Heart left ventricle (tissue), 13 donors: ENCODE measurements at regions not wholly inside any gene's neighbourhood (a gene's known extent, or its start where the extent isn't known, plus 50 kb on each side); places are given as distances from the start of the nearest gene placed in this dataset.

ENCODE experiments used
- POLR2A ChIP-seq, 2 donors: fragments of 450-650 bp; IDR thresholded peaks; one replicate each; pipeline ENCODE4 v1.6.1; 2017; ENCODE audit warnings: antibody characterized with exemption in 2 of 2, mild to moderate bottlenecking in 2 of 2, moderate library complexity in 2 of 2
- TF ChIP-seq, protein P1 (sequence below), 12 donors: fragments of 200-600 bp; sonication (generic) in 4 of 12; IDR thresholded peaks; one replicate each; pipeline versions ENCODE4 v1.5.0 to v1.8.0; 2018 to 2022; ENCODE audit warnings: antibody characterized with exemption in 12 of 12, mild to moderate bottlenecking in 5 of 12
- donor health status: ischemic (EF 13 %, LVEDD 7.1; RV severe dilation, severe dysfunction).
- donor health status: DM: no; HTN: yes; CAD: no.
- donor health status: DM: no; HTN: no; CAD: no.
- donor health status: ischemic (EF 25% LVEDD 6.9; RV normal size, moderate dysfunction).
- donor health status: ischemic (EF 25% LVEDD 5.7; RV mildly dilated, moderate dysfunction).
- donor health status: ischemic (EF 35%, LVEDD 5.7; RV mildly dilated, moderate dysfunction).
- donor health status: nonischemic (EF 11% LVEDD 7.7; RV severe dilation, severe dysfunction).
- donor health status: DM: yes; HTN: yes; CAD: no.
- donor health status: PGD.
- donor health status: ischemic (EF 29% LVEDD 5.4; RV normal size, mild dysfunction).
- donor health status: nonischemic (EF 23%, LVEDD 6.1; RV moderate dilation, normal function).

GRCh38 chr5:158069838-158070237 lies 210.9 kb upstream of the CLINT1 start:
- TF ChIP-seq, protein P1, sequence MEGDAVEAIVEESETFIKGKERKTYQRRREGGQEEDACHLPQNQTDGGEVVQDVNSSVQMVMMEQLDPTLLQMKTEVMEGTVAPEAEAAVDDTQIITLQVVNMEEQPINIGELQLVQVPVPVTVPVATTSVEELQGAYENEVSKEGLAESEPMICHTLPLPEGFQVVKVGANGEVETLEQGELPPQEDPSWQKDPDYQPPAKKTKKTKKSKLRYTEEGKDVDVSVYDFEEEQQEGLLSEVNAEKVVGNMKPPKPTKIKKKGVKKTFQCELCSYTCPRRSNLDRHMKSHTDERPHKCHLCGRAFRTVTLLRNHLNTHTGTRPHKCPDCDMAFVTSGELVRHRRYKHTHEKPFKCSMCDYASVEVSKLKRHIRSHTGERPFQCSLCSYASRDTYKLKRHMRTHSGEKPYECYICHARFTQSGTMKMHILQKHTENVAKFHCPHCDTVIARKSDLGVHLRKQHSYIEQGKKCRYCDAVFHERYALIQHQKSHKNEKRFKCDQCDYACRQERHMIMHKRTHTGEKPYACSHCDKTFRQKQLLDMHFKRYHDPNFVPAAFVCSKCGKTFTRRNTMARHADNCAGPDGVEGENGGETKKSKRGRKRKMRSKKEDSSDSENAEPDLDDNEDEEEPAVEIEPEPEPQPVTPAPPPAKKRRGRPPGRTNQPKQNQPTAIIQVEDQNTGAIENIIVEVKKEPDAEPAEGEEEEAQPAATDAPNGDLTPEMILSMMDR (IDR thresholded peaks at IDR 0.05), result no peak
- no peak for TF ChIP-seq POLR2A (IDR thresholded peaks at IDR 0.05)
